Small intestine (tissue), 7 donors: ENCODE measurements at regions not wholly inside any gene's neighbourhood (a gene's known extent, or its start where the extent isn't known, plus 50 kb on each side); places are given as distances from the start of the nearest gene placed in this dataset.

ENCODE experiments used
- DNase-seq, 2 donors: peaks; one replicate each; pipeline versions ENCODE4 v3.0.0 to v3.0.0-alpha.2; 2013
- FAIRE-seq: peaks from 2 replicates; lab custom pipeline; 2012; peaks lifted over from hg19 to GRCh38; lab: Jason Lieb, UNC
- H3K27ac ChIP-seq, 3 donors: one replicate each; pipeline ENCODE4 v1.5.1; 2013; ENCODE audit warnings: low read length in 2 of 3, mild to moderate bottlenecking in 2 of 3, control low read depth in 1 of 3, inconsistent platforms in 1 of 3, low read depth in 1 of 3, moderate library complexity in 1 of 3
- H3K27me3 ChIP-seq, 3 donors: one replicate each; pipeline ENCODE4 v1.6.1; 2013; ENCODE audit warnings: low read length in 3 of 3, inconsistent platforms in 1 of 3; ENCODE audit not compliant: control insufficient read depth in 3 of 3, insufficient read depth in 3 of 3
- H3K36me3 ChIP-seq, 3 donors: one replicate each; pipeline ENCODE4 v1.6.1; 2013; ENCODE audit warnings: low read length in 3 of 3, inconsistent platforms in 1 of 3, low read depth in 1 of 3, mild to moderate bottlenecking in 1 of 3, moderate library complexity in 1 of 3; ENCODE audit not compliant: control insufficient read depth in 3 of 3, insufficient read depth in 2 of 3
- H3K4me1 ChIP-seq, 3 donors: one replicate each; pipeline ENCODE4 v1.6.1; 2013; ENCODE audit warnings: low read length in 2 of 3, inconsistent platforms in 1 of 3, low read depth in 1 of 3, mild to moderate bottlenecking in 1 of 3, moderate library complexity in 1 of 3; ENCODE audit not compliant: control insufficient read depth in 3 of 3, insufficient read depth in 2 of 3
- H3K4me3 ChIP-seq, 3 donors: one replicate each; pipeline ENCODE4 v1.5.1; 2013; ENCODE audit warnings: low read length in 3 of 3, control low read depth in 1 of 3, inconsistent platforms in 1 of 3, low read depth in 1 of 3, mild to moderate bottlenecking in 1 of 3, moderate library complexity in 1 of 3
- H3K9me3 ChIP-seq, 2 donors: one replicate each; pipeline ENCODE4 v1.6.1; 2013; ENCODE audit warnings: low read depth in 1 of 2, low read length in 1 of 2; ENCODE audit not compliant: control insufficient read depth in 2 of 2, insufficient read depth in 1 of 2
- WGBS, 3 donors: extraction: QIAGEN DNeasy Blood & Tissue Kit; methylation state at CpG; one replicate each; pipeline ENCODE4 v1.1.7; 2013; 5-methylcytosine and 5-hydroxymethylcytosine counted together
- donor health status: healthy with polysubstance abuse.
- donor health status: control.
- donor health status: control.
- donor health status: Bipolar disorder and iron deficiency.
- donor health status: healthy.

GRCh38 chr6:16816891-16817290, 55.6 kb upstream of the ATXN1 start:
- Histone ChIP-seq H3K4me3 (no peak overlapping the region), H3K27me3 (no peaks in the 10 kb centered on the region), H3K9me3 (peaks cover 0 to 6% of the 10 kb centered on the region in 2 donors), H3K4me1 (no peaks in the 10 kb centered on the region), H3K36me3 (no peaks in the 10 kb centered on the region), H3K27ac (no peak overlapping the region)
- DNase-seq (no peak), FAIRE-seq (no peak)
- 68 to 78% (median 76%) methylated on average over 3 of the region's 3 CpGs for WGBS, 3 donors

GRCh38 chr6:16812993-16813392, 51.7 kb upstream of the ATXN1 start:
- 88 to 91% (median 91%) methylated on average over 2 of the region's 2 CpGs for WGBS, 3 donors
- H3K27ac ChIP-seq = no peak overlapping the region
- no peak for FAIRE-seq
- no peaks in the 10 kb centered on the region for H3K36me3 ChIP-seq
- no peak overlapping the region for H3K4me3 ChIP-seq
- H3K9me3 ChIP-seq = peaks cover 0 to 6% of the 10 kb centered on the region in 2 donors
- H3K27me3 ChIP-seq = no peaks in the 10 kb centered on the region
- no peak for DNase-seq
- no peaks in the 10 kb centered on the region for H3K4me1 ChIP-seq

GRCh38 chr6:16811277-16811979, 50.2 kb upstream of the ATXN1 start:
- no peak overlapping the region for H3K4me3 ChIP-seq
- H3K9me3 ChIP-seq = peaks cover 0 to 6% of the 10 kb centered on the region in 2 donors
- H3K27me3 ChIP-seq = no peaks in the 10 kb centered on the region
- no peak for FAIRE-seq
- no peaks in the 10 kb centered on the region for H3K36me3 ChIP-seq
- 71 to 81% (median 72%) methylated on average over 2 of the region's 2 CpGs for WGBS, 3 donors
- no peaks in the 10 kb centered on the region for H3K4me1 ChIP-seq
- H3K27ac ChIP-seq = no peak overlapping the region
- DNase-seq = no peak
